Endodermal cell (in vitro differentiated cells): ENCODE measurements at regions not wholly inside any gene's neighbourhood (a gene's known extent, or its start where the extent isn't known, plus 50 kb on each side); places are given as distances from the start of the nearest gene placed in this dataset.

Source experiments
- DNase-seq: peaks from one replicate; pipeline ENCODE4 v3.0.0-alpha.2; 2017
- H3K27ac ChIP-seq: 2 replicates; pipeline ENCODE4 v1.5.1; 2013; ENCODE audit warnings: mild to moderate bottlenecking, low read depth, low read length, moderate library complexity
- H3K27me3 ChIP-seq: 2 replicates; pipeline ENCODE4 v1.6.1; 2013; ENCODE audit warnings: mild to moderate bottlenecking, low read length, moderate library complexity; ENCODE audit not compliant: insufficient read depth, control insufficient read depth, poor library complexity, severe bottlenecking
- H3K36me3 ChIP-seq: 2 replicates; pipeline ENCODE4 v1.7.0; 2013; ENCODE audit warnings: mild to moderate bottlenecking, low read length, moderate library complexity; ENCODE audit not compliant: control insufficient read depth, insufficient read depth
- H3K4me1 ChIP-seq: one replicate; pipeline ENCODE4 v1.7.0; 2013; ENCODE audit warnings: low read length; ENCODE audit not compliant: control insufficient read depth, insufficient read depth
- H3K4me3 ChIP-seq: 2 replicates; pipeline ENCODE4 v1.5.1; 2013; ENCODE audit warnings: mild to moderate bottlenecking, low read length, moderate library complexity
- H3K9ac ChIP-seq: 2 replicates; pipeline ENCODE4 v1.6.1; 2013; ENCODE audit warnings: mild to moderate bottlenecking, low read length, moderate library complexity; ENCODE audit not compliant: poor library complexity, severe bottlenecking; ENCODE audit errors: extremely low read depth
- H3K9me3 ChIP-seq: 2 replicates; pipeline ENCODE4 v1.6.1; 2013; ENCODE audit warnings: mild to moderate bottlenecking, low read length, moderate library complexity; ENCODE audit not compliant: control insufficient read depth
- H3K27ac Mint-ChIP-seq: 2 replicates; pipeline ENCODE4 v1.8.0; 2020; ENCODE audit warnings: mixed read lengths
- H3K27me3 Mint-ChIP-seq: 2 replicates; pipeline ENCODE4 v1.8.0; 2021; ENCODE audit warnings: mild to moderate bottlenecking, mixed read lengths; ENCODE audit not compliant: insufficient read depth
- H3K36me3 Mint-ChIP-seq: 2 replicates; pipeline ENCODE4 v1.8.0; 2020; ENCODE audit warnings: low read depth, mixed read lengths
- H3K4me1 Mint-ChIP-seq: 2 replicates; pipeline ENCODE4 v1.8.0; 2020; ENCODE audit warnings: mixed read lengths
- H3K4me3 Mint-ChIP-seq: 2 replicates; pipeline ENCODE4 v1.8.0; 2020; ENCODE audit warnings: mild to moderate bottlenecking, moderate library complexity, mixed read lengths
- H3K9me3 Mint-ChIP-seq: 2 replicates; pipeline ENCODE4 v1.8.0; 2020; ENCODE audit warnings: mild to moderate bottlenecking, mixed read lengths
- WGBS, 2 experiments: methylation state at CpG; one replicate each; pipeline versions ENCODE4 v1.1.5 to v1.1.7; 2013; ENCODE audit warnings: missing lambda C conversion rate in 2 of 2, mixed read lengths in 1 of 2; ENCODE audit not compliant: insufficient coverage in 1 of 2, insufficient read length in 1 of 2; 5-methylcytosine and 5-hydroxymethylcytosine counted together
- TF ChIP-seq, protein P1 (sequence below): fragments of 200-600 bp; sonication (generic); conservative IDR thresholded peaks from 2 replicates; pipeline ENCODE4 v1.5.0; 2021; ENCODE audit warnings: antibody characterized with exemption, mild to moderate bottlenecking

DNA sequence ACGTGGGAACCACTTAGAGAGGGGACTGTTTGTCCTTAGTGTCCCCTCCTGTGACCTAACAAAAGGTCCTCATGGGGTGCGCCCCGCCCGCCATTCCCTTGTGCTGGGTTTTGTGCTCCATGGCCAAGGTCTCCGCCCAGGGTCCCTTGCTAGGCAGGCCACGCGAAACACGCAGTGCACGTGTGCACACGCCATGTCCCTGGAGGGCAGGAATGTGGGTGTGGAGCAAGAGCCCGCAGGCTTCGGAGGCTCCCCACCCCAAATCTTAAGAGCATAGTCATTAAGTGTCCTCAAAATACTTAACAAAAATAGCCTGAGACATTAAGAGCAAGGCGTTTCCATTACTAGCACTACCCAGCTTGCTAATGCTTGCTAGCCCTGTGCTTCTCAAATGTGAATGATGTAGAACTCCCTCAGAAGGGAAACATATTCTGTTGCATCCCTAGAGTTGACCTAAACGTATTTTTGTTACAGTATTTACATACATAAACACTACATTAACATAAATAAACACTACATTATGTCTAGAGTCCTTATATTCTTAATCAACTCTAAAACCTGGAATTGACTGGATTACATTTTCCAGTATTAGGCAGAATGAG is 117.6 kb upstream of the APCDD1 start:
- H3K27ac ChIP-seq, result no peak overlapping the region
- Mint-ChIP-seq H3K9me3 (peaks cover 3% of the 10 kb centered on the region), H3K4me3 (no peak overlapping the region), H3K36me3 (no peaks in the 10 kb centered on the region), H3K27ac (no peak overlapping the region), H3K27me3 (peaks cover 6% of the 10 kb centered on the region), H3K4me1 (peaks cover 4% of the 10 kb centered on the region)
- H3K4me1 ChIP-seq, result no peaks in the 10 kb centered on the region
- H3K9me3 ChIP-seq, result no peaks in the 10 kb centered on the region
- TF ChIP-seq, protein P1, sequence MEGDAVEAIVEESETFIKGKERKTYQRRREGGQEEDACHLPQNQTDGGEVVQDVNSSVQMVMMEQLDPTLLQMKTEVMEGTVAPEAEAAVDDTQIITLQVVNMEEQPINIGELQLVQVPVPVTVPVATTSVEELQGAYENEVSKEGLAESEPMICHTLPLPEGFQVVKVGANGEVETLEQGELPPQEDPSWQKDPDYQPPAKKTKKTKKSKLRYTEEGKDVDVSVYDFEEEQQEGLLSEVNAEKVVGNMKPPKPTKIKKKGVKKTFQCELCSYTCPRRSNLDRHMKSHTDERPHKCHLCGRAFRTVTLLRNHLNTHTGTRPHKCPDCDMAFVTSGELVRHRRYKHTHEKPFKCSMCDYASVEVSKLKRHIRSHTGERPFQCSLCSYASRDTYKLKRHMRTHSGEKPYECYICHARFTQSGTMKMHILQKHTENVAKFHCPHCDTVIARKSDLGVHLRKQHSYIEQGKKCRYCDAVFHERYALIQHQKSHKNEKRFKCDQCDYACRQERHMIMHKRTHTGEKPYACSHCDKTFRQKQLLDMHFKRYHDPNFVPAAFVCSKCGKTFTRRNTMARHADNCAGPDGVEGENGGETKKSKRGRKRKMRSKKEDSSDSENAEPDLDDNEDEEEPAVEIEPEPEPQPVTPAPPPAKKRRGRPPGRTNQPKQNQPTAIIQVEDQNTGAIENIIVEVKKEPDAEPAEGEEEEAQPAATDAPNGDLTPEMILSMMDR, result no peak
- WGBS, 2 experiments, result 90 to 94% methylated on average over 6 to 14 of the region's 14 CpGs
- H3K9ac ChIP-seq, result no peak overlapping the region
- H3K4me3 ChIP-seq, result no peak overlapping the region
- no peaks in the 10 kb centered on the region for H3K27me3 ChIP-seq
- no peak for DNase-seq
- H3K36me3 ChIP-seq, result no peaks in the 10 kb centered on the region

DNA sequence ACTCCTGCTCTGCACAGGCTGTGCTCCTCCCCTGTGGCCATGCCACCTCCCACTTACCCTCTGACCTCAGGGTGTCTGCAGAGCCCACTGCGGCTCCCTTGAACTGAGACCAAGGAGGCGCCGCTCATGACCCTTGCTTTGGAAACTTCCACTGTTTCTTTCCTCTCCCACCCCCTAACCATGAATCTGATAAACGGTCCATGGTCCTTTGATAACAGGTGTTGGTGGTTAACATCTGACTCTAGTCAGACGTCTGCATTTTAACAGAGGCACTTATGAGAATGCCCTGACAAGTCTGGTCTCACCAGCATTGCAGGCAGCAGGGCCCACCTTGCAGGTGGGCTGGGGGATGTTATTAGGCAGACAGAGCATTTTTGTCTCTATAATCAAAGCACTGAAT is 113.6 kb upstream of the APCDD1 start:
- Mint-ChIP-seq H3K27me3 (peaks cover 9% of the 10 kb centered on the region), H3K9me3 (peaks cover 3% of the 10 kb centered on the region), H3K4me3 (no peak overlapping the region), H3K4me1 (no peaks in the 10 kb centered on the region), H3K36me3 (no peaks in the 10 kb centered on the region), H3K27ac (no peak overlapping the region)
- H3K27ac ChIP-seq, result no peak overlapping the region
- H3K9ac ChIP-seq, result no peak overlapping the region
- no peaks in the 10 kb centered on the region for H3K9me3 ChIP-seq
- H3K4me3 ChIP-seq, result no peak overlapping the region
- no peaks in the 10 kb centered on the region for H3K36me3 ChIP-seq
- no peak for DNase-seq
- 88 to 100% methylated on average over 3 to 5 of the region's 5 CpGs for WGBS, 2 experiments
- TF ChIP-seq, protein P1, result no peak
- H3K27me3 ChIP-seq, result no peaks in the 10 kb centered on the region
- H3K4me1 ChIP-seq, result no peaks in the 10 kb centered on the region

DNA sequence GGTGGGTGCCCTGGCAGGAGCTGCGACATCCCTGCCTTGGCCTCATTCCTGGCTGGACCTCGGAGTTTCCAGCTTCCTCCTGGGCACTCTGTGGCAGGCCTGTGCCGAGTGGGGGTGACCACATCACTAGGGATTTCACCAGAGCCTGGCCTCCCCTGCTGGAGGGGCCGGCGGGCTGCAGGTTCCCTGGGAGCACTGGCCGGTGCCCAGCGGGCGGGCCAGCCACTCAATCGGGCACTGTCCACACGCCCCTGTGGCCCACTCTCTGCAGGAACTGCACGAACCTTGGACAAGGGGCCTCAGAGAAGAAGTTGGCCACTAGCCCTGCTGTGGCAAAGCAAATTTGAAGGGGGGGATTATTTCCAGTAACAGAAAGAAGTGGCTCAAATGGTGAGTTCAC is 110.7 kb upstream of the APCDD1 start:
- Histone ChIP-seq H3K27ac (no peak overlapping the region), H3K27me3 (no peaks in the 10 kb centered on the region), H3K9ac (no peak overlapping the region), H3K9me3 (no peaks in the 10 kb centered on the region), H3K36me3 (no peaks in the 10 kb centered on the region), H3K4me1 (no peaks in the 10 kb centered on the region), H3K4me3 (no peak overlapping the region)
- DNase-seq, result no peak
- Mint-ChIP-seq H3K36me3 (no peaks in the 10 kb centered on the region), H3K27me3 (peaks cover 8% of the 10 kb centered on the region), H3K4me3 (no peak overlapping the region), H3K4me1 (no peaks in the 10 kb centered on the region), H3K9me3 (peaks cover 3% of the 10 kb centered on the region), H3K27ac (no peak overlapping the region)
- TF ChIP-seq, protein P1, result no peak
- WGBS, 2 experiments, result 95 to 96% methylated on average over 11 of the region's 11 CpGs
